OCI-LY7 (cell line): ENCODE measurements at regions not wholly inside any gene's neighbourhood (a gene's known extent, or its start where the extent isn't known, plus 50 kb on each side); places are given as distances from the start of the nearest gene placed in this dataset.

Experiments used
- BruUV-seq: library from RNA; stranded (reverse); fragments of 400-500 nt; replicated peaks from 2 replicates; lab custom pipeline; 2021; lab: Mats Ljungman, UMichigan
- CTCF ChIA-PET: fragments of 300-600 bp; sonication (Branson Sonifier 250); formaldehyde crosslinking; loops from one replicate; lab custom pipeline; 2022; ENCODE audit warnings: antibody characterized with exemption; ENCODE audit not compliant: unreplicated experiment; lab: Charles Lee
- POLR2A ChIA-PET: fragments of 300-600 bp; sonication (Branson Sonifier 250); formaldehyde crosslinking; loops from one replicate; lab custom pipeline; 2022; ENCODE audit warnings: antibody characterized with exemption; lab: Charles Lee
- DNase-seq: peaks from one replicate; pipeline ENCODE4 v3.0.0-alpha.2; 2015; ENCODE audit warnings: low spot score
- H2AFZ ChIP-seq: fragments of 200-600 bp; sonication (generic), shearing (Covaris generic); 2 replicates; pipeline ENCODE4 v1.6.1; 2014; ENCODE audit warnings: mild to moderate bottlenecking, antibody characterized with exemption, low read length, moderate library complexity
- H3K27ac ChIP-seq: fragments of 200-600 bp; sonication (generic); 2 replicates; pipeline ENCODE4 v1.5.1; 2014; ENCODE audit warnings: mixed run types, low read depth, mild to moderate bottlenecking, moderate library complexity, low read length, inconsistent platforms; ENCODE audit not compliant: poor library complexity, severe bottlenecking
- H3K36me3 ChIP-seq: fragments of 200-600 bp; sonication (generic); 2 replicates; pipeline ENCODE4 v1.6.1; 2014; ENCODE audit warnings: mild to moderate bottlenecking, antibody characterized with exemption, low read length, moderate library complexity, mixed read lengths; ENCODE audit not compliant: insufficient read depth
- H3K4me1 ChIP-seq: fragments of 200-600 bp; sonication (generic); 2 replicates; pipeline ENCODE4 v1.5.1; 2014; ENCODE audit warnings: mild to moderate bottlenecking, low read length; ENCODE audit not compliant: insufficient read depth, poor library complexity, severe bottlenecking
- H3K4me2 ChIP-seq: fragments of 200-600 bp; sonication (generic); 2 replicates; pipeline ENCODE4 v1.6.1; 2014; ENCODE audit warnings: mild to moderate bottlenecking, low read length
- H3K4me3 ChIP-seq: fragments of 200-600 bp; sonication (generic); 2 replicates; pipeline ENCODE4 v1.5.1; 2014; ENCODE audit warnings: mild to moderate bottlenecking, low read depth, low read length; ENCODE audit not compliant: poor library complexity, severe bottlenecking
- H3K79me2 ChIP-seq: fragments of 200-600 bp; sonication (generic); 2 replicates; pipeline ENCODE4 v1.6.1; 2016; ENCODE audit warnings: low read depth, mild to moderate bottlenecking, low read length, moderate library complexity, mixed read lengths; ENCODE audit not compliant: insufficient read depth
- H3K9me2 ChIP-seq: fragments of 200-600 bp; sonication (generic); 2 replicates; pipeline ENCODE4 v1.6.1; 2016; ENCODE audit warnings: mild to moderate bottlenecking, low read length, mixed read lengths; ENCODE audit not compliant: insufficient read depth
- H3K9me3 ChIP-seq: fragments of 200-600 bp; sonication (generic); 2 replicates; pipeline ENCODE4 v1.6.1; 2014; ENCODE audit warnings: mild to moderate bottlenecking, mixed run types, low read length, mixed read lengths
- H4K20me1 ChIP-seq: fragments of 200-600 bp; sonication (generic); 2 replicates; pipeline ENCODE4 v1.6.1; 2014; ENCODE audit warnings: mild to moderate bottlenecking, antibody characterized with exemption, low read length, moderate library complexity, mixed read lengths; ENCODE audit not compliant: insufficient read depth
- EZH2phosphoT487 ChIP-seq: fragments of 200-600 bp; sonication (generic); IDR thresholded peaks from 2 replicates; pipeline ENCODE4 v1.6.1; 2018; ENCODE audit warnings: low read depth, borderline replicate concordance, mild to moderate bottlenecking, mixed run types, antibody characterized with exemption, low read length, moderate library complexity, mixed read lengths
- intact Hi-C: fragments of 100-400 bp; cut with micrococcal nuclease; formaldehyde crosslinking; loops from one replicate; pipeline ENCODE4 v1.10.0; 2022; ENCODE audit not compliant: unreplicated experiment
- TF ChIP-seq, protein P1 (sequence below): fragments of 200-600 bp; sonication (generic); conservative IDR thresholded peaks from 2 replicates; pipeline ENCODE4 v1.5.1; 2014; ENCODE audit warnings: mild to moderate bottlenecking, antibody characterized with exemption, low read length, moderate library complexity, mixed read lengths

GRCh38 chr9:109934136-109934856 lies 154.3 kb downstream of the PALM2AKAP2 start:
- Histone ChIP-seq H3K9me2 (no peaks in the 10 kb centered on the region), H2AFZ (no peak overlapping the region; the same call in 1 of the 2 replicates), H3K79me2 (no peaks in the 10 kb centered on the region), H4K20me1 (no peaks in the 10 kb centered on the region), H3K4me2 (no peak overlapping the region), H3K36me3 (no peaks in the 10 kb centered on the region), H3K27ac (no peak overlapping the region), H3K4me1 (peaks cover 30% of the 10 kb centered on the region), H3K4me3 (no peak overlapping the region), H3K9me3 (no peaks in the 10 kb centered on the region)
- TF ChIP-seq EZH2phosphoT487: no peak
- TF ChIP-seq, protein P1, sequence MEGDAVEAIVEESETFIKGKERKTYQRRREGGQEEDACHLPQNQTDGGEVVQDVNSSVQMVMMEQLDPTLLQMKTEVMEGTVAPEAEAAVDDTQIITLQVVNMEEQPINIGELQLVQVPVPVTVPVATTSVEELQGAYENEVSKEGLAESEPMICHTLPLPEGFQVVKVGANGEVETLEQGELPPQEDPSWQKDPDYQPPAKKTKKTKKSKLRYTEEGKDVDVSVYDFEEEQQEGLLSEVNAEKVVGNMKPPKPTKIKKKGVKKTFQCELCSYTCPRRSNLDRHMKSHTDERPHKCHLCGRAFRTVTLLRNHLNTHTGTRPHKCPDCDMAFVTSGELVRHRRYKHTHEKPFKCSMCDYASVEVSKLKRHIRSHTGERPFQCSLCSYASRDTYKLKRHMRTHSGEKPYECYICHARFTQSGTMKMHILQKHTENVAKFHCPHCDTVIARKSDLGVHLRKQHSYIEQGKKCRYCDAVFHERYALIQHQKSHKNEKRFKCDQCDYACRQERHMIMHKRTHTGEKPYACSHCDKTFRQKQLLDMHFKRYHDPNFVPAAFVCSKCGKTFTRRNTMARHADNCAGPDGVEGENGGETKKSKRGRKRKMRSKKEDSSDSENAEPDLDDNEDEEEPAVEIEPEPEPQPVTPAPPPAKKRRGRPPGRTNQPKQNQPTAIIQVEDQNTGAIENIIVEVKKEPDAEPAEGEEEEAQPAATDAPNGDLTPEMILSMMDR: no peak
- ChIA-PET CTCF (no interaction called here), POLR2A (interaction anchor here (0.9 to 2.7 kb wide), 5 partner anchors 11 to 32 kb away, joined by 4 to 14 read pairs (median 5); no protein-coding TSS in a partner anchor)
- intact Hi-C loops: no loop called here
- DNase-seq: no peak
- BruUV-seq: no TSS peak

DNA sequence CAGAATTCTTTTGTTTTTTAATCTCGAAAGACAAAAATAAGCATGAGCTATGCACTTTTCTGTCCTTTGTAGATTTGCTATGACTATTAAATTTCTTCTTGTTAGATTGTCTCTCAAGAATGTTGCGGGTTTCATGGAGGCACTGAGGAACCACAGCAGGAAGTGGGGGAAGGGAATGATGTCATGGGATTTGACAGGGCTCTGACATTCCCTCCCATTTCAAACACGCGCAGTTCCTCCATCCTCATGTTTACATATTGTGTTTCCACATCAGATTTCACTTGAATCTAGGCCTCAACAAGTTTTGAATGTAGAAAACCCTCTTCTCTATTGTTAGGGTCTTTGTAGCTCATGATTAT lies 154.8 kb downstream of the PALM2AKAP2 start:
- no TSS peak for BruUV-seq
- CTCF ChIA-PET: no interaction called here
- Histone ChIP-seq H3K9me2 (no peaks in the 10 kb centered on the region), H3K4me3 (no peak overlapping the region), H3K36me3 (no peaks in the 10 kb centered on the region), H4K20me1 (no peaks in the 10 kb centered on the region), H3K9me3 (no peaks in the 10 kb centered on the region), H3K4me1 (peaks cover 30% of the 10 kb centered on the region), H3K4me2 (no peak overlapping the region), H2AFZ (no peak overlapping the region; the same call in 1 of the 2 replicates), H3K79me2 (no peaks in the 10 kb centered on the region), H3K27ac (no peak overlapping the region)
- intact Hi-C loops: no loop called here
- TF ChIP-seq EZH2phosphoT487: no peak
- TF ChIP-seq, protein P1: no peak
- POLR2A ChIA-PET: interaction anchor here (0.6 to 2.7 kb wide), 7 partner anchors 10 to 620 kb away, joined by 3 to 14 read pairs (median 4); no protein-coding TSS in a partner anchor
- DNase-seq: no peak
